Spleen (tissue), 7 donors: ENCODE measurements at regions not wholly inside any gene's neighbourhood (a gene's known extent, or its start where the extent isn't known, plus 50 kb on each side); places are given as distances from the start of the nearest gene placed in this dataset.

ENCODE experiments used
- CTCF ChIP-seq, 11 experiments: fragments of 200-600 bp in 7 of 11; fragments of 450-650 bp in 4 of 11; sonication (generic) in 4 of 11; IDR thresholded peaks in 8 of 11; conservative IDR thresholded peaks in 3 of 11; 1 replicate in 7 of 11; 2 replicates in 4 of 11; pipeline versions ENCODE4 v1.4.0 to v1.8.0; 2016 to 2021; ENCODE audit warnings: antibody characterized with exemption in 11 of 11, inconsistent platforms in 4 of 11, mild to moderate bottlenecking in 1 of 11
- POLR2A ChIP-seq, 3 donors: fragments of 450-650 bp; IDR thresholded peaks; one replicate each; pipeline ENCODE4 v1.5.1; 2017; ENCODE audit warnings: antibody characterized with exemption in 3 of 3, mild to moderate bottlenecking in 1 of 3
- POLR2AphosphoS5 ChIP-seq, 3 donors: sonication (generic); formaldehyde crosslinking; IDR thresholded peaks; one replicate each; pipeline ENCODE4 v1.5.1; 2017; ENCODE audit warnings: antibody characterized with exemption in 3 of 3
- donor health status: DM: no; HTN: no; CAD: no; lungs with moderate emphysema.
- donor health status: DM: no; HTN: no; CAD: no.
- donor health status: DM: no; HTN: no; CAD: no.

GRCh38 chr6:18883851-18884250, 496.7 kb downstream of the RNF144B start:
- TF ChIP-seq CTCF (IDR thresholded peaks at IDR 0.05 in 8 of 11, conservative IDR thresholded peaks at IDR 0.05 in 3 of 11), result no peak
- no peak for TF ChIP-seq POLR2AphosphoS5 (IDR thresholded peaks at IDR 0.05)
- no peak for TF ChIP-seq POLR2A (IDR thresholded peaks at IDR 0.05)
